Astrocyte (in vitro differentiated cells and primary cell): ENCODE measurements at regions not wholly inside any gene's neighbourhood (a gene's known extent, or its start where the extent isn't known, plus 50 kb on each side); places are given as distances from the start of the nearest gene placed in this dataset.

Experiments used
- EZH2 ChIP-seq: IDR thresholded peaks from 2 replicates; pipeline ENCODE4 v1.6.1; 2012; ENCODE audit warnings: mild to moderate bottlenecking, low read length, inconsistent platforms; ENCODE audit not compliant: insufficient read depth
- TF ChIP-seq, protein P1 (sequence below): IDR thresholded peaks from 2 replicates; pipeline ENCODE4 v1.5.1; 2011; ENCODE audit warnings: low read depth, mild to moderate bottlenecking, inconsistent platforms, low read length, moderate library complexity; ENCODE audit not compliant: insufficient read depth

- TF ChIP-seq, protein P1, sequence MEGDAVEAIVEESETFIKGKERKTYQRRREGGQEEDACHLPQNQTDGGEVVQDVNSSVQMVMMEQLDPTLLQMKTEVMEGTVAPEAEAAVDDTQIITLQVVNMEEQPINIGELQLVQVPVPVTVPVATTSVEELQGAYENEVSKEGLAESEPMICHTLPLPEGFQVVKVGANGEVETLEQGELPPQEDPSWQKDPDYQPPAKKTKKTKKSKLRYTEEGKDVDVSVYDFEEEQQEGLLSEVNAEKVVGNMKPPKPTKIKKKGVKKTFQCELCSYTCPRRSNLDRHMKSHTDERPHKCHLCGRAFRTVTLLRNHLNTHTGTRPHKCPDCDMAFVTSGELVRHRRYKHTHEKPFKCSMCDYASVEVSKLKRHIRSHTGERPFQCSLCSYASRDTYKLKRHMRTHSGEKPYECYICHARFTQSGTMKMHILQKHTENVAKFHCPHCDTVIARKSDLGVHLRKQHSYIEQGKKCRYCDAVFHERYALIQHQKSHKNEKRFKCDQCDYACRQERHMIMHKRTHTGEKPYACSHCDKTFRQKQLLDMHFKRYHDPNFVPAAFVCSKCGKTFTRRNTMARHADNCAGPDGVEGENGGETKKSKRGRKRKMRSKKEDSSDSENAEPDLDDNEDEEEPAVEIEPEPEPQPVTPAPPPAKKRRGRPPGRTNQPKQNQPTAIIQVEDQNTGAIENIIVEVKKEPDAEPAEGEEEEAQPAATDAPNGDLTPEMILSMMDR = no peak
- no peak for TF ChIP-seq EZH2
These were observed 647.8 kb downstream of the ANXA1 start for GRCh38 chr9:73799446-73799845.
